H1 (cell line): ENCODE measurements at regions not wholly inside any gene's neighbourhood (a gene's known extent, or its start where the extent isn't known, plus 50 kb on each side); places are given as distances from the start of the nearest gene placed in this dataset.

Experiments
- CTCF ChIA-PET: fragments of 300-600 bp; sonication (Branson Sonifier 250); formaldehyde crosslinking; loops from one replicate; lab custom pipeline; 2021; ENCODE audit not compliant: partially characterized antibody; lab: Charles Lee
- POLR2A ChIA-PET: fragments of 300-600 bp; sonication (Branson Sonifier 250); formaldehyde crosslinking; loops from one replicate; lab custom pipeline; 2021; ENCODE audit warnings: inconsistent platforms; ENCODE audit not compliant: partially characterized antibody; lab: Charles Lee
- DNase-seq, 2 experiments: peaks; one replicate each; pipeline versions ENCODE4 v3.0.0 to v3.0.0-alpha.2; 2010 to 2022; ENCODE audit warnings: low spot score in 2 of 2, low read depth in 1 of 2, mixed read lengths in 1 of 2
- FAIRE-seq: peaks from 2 replicates; lab custom pipeline; 2011; peaks lifted over from hg19 to GRCh38; lab: Jason Lieb, UNC
- H2AFZ ChIP-seq: 2 replicates; pipeline ENCODE4 v1.8.1; 2012; ENCODE audit warnings: low read length, inconsistent platforms
- H2AK5ac ChIP-seq: 2 replicates; pipeline ENCODE4 v1.6.1; 2013; ENCODE audit warnings: low read depth, low read length
- H2BK120ac ChIP-seq: replicated peaks from 2 replicates; pipeline ENCODE3; 2013; ENCODE audit warnings: low read depth, low read length, inconsistent platforms
- H2BK12ac ChIP-seq: 2 replicates; pipeline ENCODE4 v1.6.1; 2013; ENCODE audit warnings: low read depth, low read length
- H2BK15ac ChIP-seq: 2 replicates; pipeline ENCODE4 v1.6.1; 2013; ENCODE audit warnings: low read length
- H2BK20ac ChIP-seq: 2 replicates; pipeline ENCODE4 v1.6.1; 2013; ENCODE audit warnings: low read length
- H2BK5ac ChIP-seq: 2 replicates; pipeline ENCODE4 v1.6.1; 2013; ENCODE audit warnings: low read depth, low read length
- H3K14ac ChIP-seq: 2 replicates; pipeline ENCODE4 v1.6.1; 2013; ENCODE audit warnings: inconsistent platforms; ENCODE audit not compliant: insufficient read length
- H3K18ac ChIP-seq: 2 replicates; pipeline ENCODE4 v1.6.1; 2013; ENCODE audit warnings: low read length; ENCODE audit errors: extremely low read depth
- H3K23ac ChIP-seq: 2 replicates; pipeline ENCODE4 v1.6.1; 2013; ENCODE audit warnings: inconsistent platforms; ENCODE audit not compliant: insufficient read length
- H3K23me2 ChIP-seq: 2 replicates; pipeline ENCODE4 v1.6.1; 2013; ENCODE audit warnings: low read depth, low read length
- H3K27ac ChIP-seq: 2 replicates; pipeline ENCODE4 v1.6.1; 2011; ENCODE audit warnings: low read depth, low read length, inconsistent platforms
- H3K27me3 ChIP-seq, 4 experiments: replicated peaks in 1 of 4; 1 replicate in 1 of 4; 2 replicates in 3 of 4; pipeline versions ENCODE4 v1.6.1 to v1.8.1; 2011 to 2013; ENCODE audit warnings: low read length in 3 of 4, mild to moderate bottlenecking in 3 of 4, inconsistent platforms in 2 of 4, mixed read lengths in 2 of 4, moderate library complexity in 1 of 4; ENCODE audit not compliant: control insufficient read depth in 3 of 4, insufficient read depth in 3 of 4; ENCODE audit errors: extremely low read depth in 1 of 4
- H3K36me3 ChIP-seq, 4 experiments: 2 replicates each; pipeline versions ENCODE4 v1.6.1 to v1.8.1; 2011 to 2013; ENCODE audit warnings: mild to moderate bottlenecking in 4 of 4, low read length in 3 of 4, moderate library complexity in 2 of 4, control low read depth in 1 of 4, inconsistent platforms in 1 of 4; ENCODE audit not compliant: insufficient read depth in 4 of 4, control insufficient read depth in 2 of 4
- H3K4ac ChIP-seq: replicated peaks from 2 replicates; pipeline ENCODE3; 2013; ENCODE audit warnings: low read length, low read depth, mixed read lengths, inconsistent platforms; ENCODE audit not compliant: insufficient read length
- H3K4me1 ChIP-seq, 4 experiments: replicated peaks in 1 of 4; 1 replicate in 1 of 4; 2 replicates in 3 of 4; pipeline versions ENCODE4 v1.6.1 to v1.8.1; 2011 to 2013; ENCODE audit warnings: low read length in 3 of 4, inconsistent platforms in 2 of 4, mixed read lengths in 1 of 4; ENCODE audit not compliant: insufficient read depth in 4 of 4, control insufficient read depth in 3 of 4
- H3K4me2 ChIP-seq, 2 experiments: 2 replicates each; pipeline versions ENCODE4 v1.6.1 to v1.8.1; 2011 to 2013; ENCODE audit warnings: low read depth in 2 of 2, low read length in 2 of 2, control low read depth in 1 of 2, inconsistent platforms in 1 of 2, mild to moderate bottlenecking in 1 of 2; ENCODE audit not compliant: insufficient read depth in 1 of 2
- H3K4me3 ChIP-seq, 4 experiments: fragments of 200-600, 300-600 bp in 1 of 4; sonication (generic), shearing (Covaris generic), sonication (Bioruptor Twin) in 1 of 4; 2 replicates each; pipeline versions ENCODE4 v1.5.1 to v1.8.1; 2011 to 2016; ENCODE audit warnings: low read length in 4 of 4, low read depth in 3 of 4, control low read depth in 2 of 4, inconsistent platforms in 2 of 4, mild to moderate bottlenecking in 2 of 4, mixed read lengths in 1 of 4, moderate library complexity in 1 of 4; ENCODE audit not compliant: insufficient read depth in 2 of 4; ENCODE audit errors: extremely low read depth in 1 of 4
- H3K56ac ChIP-seq: replicated peaks from 2 replicates; pipeline ENCODE3; 2013; ENCODE audit warnings: low read depth, mild to moderate bottlenecking, mixed read lengths, low read length, inconsistent platforms; ENCODE audit not compliant: insufficient read length
- H3K79me1 ChIP-seq: 2 replicates; pipeline ENCODE4 v1.6.1; 2013; ENCODE audit warnings: low read depth, low read length, control low read depth
- H3K79me2 ChIP-seq, 2 experiments: 2 replicates each; pipeline versions ENCODE4 v1.6.1 to v1.8.1; 2012 to 2013; ENCODE audit warnings: low read length in 2 of 2, mild to moderate bottlenecking in 2 of 2, inconsistent platforms in 1 of 2; ENCODE audit not compliant: insufficient read depth in 2 of 2, control insufficient read depth in 1 of 2
- H3K9ac ChIP-seq, 4 experiments: replicated peaks in 1 of 4; 1 replicate in 1 of 4; 2 replicates in 3 of 4; pipeline versions ENCODE4 v1.6.1 to v1.8.1; 2011 to 2013; ENCODE audit warnings: low read depth in 3 of 4, low read length in 3 of 4, control low read depth in 2 of 4, mild to moderate bottlenecking in 2 of 4, moderate library complexity in 2 of 4, inconsistent platforms in 1 of 4; ENCODE audit errors: extremely low read depth in 1 of 4
- H3K9me3 ChIP-seq, 2 experiments: 2 replicates each; pipeline versions ENCODE4 v1.6.1 to v1.8.1; 2012 to 2013; ENCODE audit warnings: mild to moderate bottlenecking in 2 of 2, moderate library complexity in 2 of 2, control low read depth in 1 of 2, inconsistent platforms in 1 of 2, low read depth in 1 of 2, low read length in 1 of 2, mixed read lengths in 1 of 2; ENCODE audit not compliant: insufficient read depth in 2 of 2
- H4K20me1 ChIP-seq, 2 experiments: replicated peaks in 1 of 2; 2 replicates each; pipeline versions ENCODE3 to v1.8.1; 2011 to 2013; ENCODE audit warnings: inconsistent platforms in 2 of 2, low read length in 2 of 2, mild to moderate bottlenecking in 1 of 2; ENCODE audit not compliant: insufficient read depth in 2 of 2, control insufficient read depth in 1 of 2
- H4K5ac ChIP-seq: 2 replicates; pipeline ENCODE4 v1.6.1; 2013; ENCODE audit warnings: low read length, low read depth, mixed read lengths, inconsistent platforms; ENCODE audit not compliant: insufficient read length
- H4K8ac ChIP-seq: 2 replicates; pipeline ENCODE4 v1.8.0; 2013; ENCODE audit warnings: mild to moderate bottlenecking, moderate library complexity, low read length, inconsistent platforms; ENCODE audit not compliant: insufficient read depth; ENCODE audit errors: extremely low read depth
- H4K91ac ChIP-seq: replicated peaks from 2 replicates; pipeline ENCODE3; 2013; ENCODE audit warnings: low read length, mixed read lengths, inconsistent platforms; ENCODE audit not compliant: insufficient read length
- CHD1 ChIP-seq: IDR thresholded peaks from 2 replicates; pipeline ENCODE4 v1.6.1; 2012; ENCODE audit warnings: low read depth, low read length, improper control_type of control experiment
- CREB1 ChIP-seq: IDR thresholded peaks from 2 replicates; pipeline ENCODE4 v1.6.1; 2012; ENCODE audit warnings: inconsistent platforms
- JUND ChIP-seq: IDR thresholded peaks from 2 replicates; pipeline ENCODE4 v1.6.1; 2011; ENCODE audit warnings: mild to moderate bottlenecking, improper control_type of control experiment, low read length
- KDM4A ChIP-seq: IDR thresholded peaks from one replicate; pipeline ENCODE4 v1.7.1; 2012; ENCODE audit warnings: low read depth, mild to moderate bottlenecking, moderate library complexity, low read length, inconsistent platforms; ENCODE audit not compliant: severe bottlenecking
- KDM5A ChIP-seq: fragments of 200-600 bp; IDR thresholded peaks from 2 replicates; pipeline ENCODE4 v1.7.1; 2012; ENCODE audit warnings: mild to moderate bottlenecking, low read length, inconsistent platforms, mixed read lengths
- POLR2AphosphoS5 ChIP-seq: IDR thresholded peaks from 2 replicates; pipeline ENCODE4 v1.6.1; 2011; ENCODE audit warnings: low read depth, low read length
- POU5F1 ChIP-seq: IDR thresholded peaks from 2 replicates; pipeline ENCODE4 v1.6.1; 2011; ENCODE audit warnings: low read depth, mild to moderate bottlenecking, low read length, moderate library complexity
- RFX5 ChIP-seq: IDR thresholded peaks from 2 replicates; pipeline ENCODE4 v1.6.1; 2011; ENCODE audit warnings: low read depth, low read length, improper control_type of control experiment, borderline replicate concordance
- RXRA ChIP-seq: IDR thresholded peaks from 2 replicates; pipeline ENCODE4 v1.6.1; 2011; ENCODE audit warnings: low read depth, mild to moderate bottlenecking, low read length, moderate library complexity; ENCODE audit not compliant: insufficient read depth
- SIRT6 ChIP-seq: IDR thresholded peaks from one replicate; pipeline ENCODE4 v1.7.1; 2012; ENCODE audit warnings: low read length, inconsistent platforms
- TAF1 ChIP-seq: IDR thresholded peaks from 2 replicates; pipeline ENCODE4 v1.6.1; 2011; ENCODE audit warnings: mild to moderate bottlenecking, low read depth, low read length
- TCF12 ChIP-seq: IDR thresholded peaks from 2 replicates; pipeline ENCODE4 v1.6.1; 2011; ENCODE audit warnings: low read depth, mild to moderate bottlenecking, low read length
- TEAD4 ChIP-seq: IDR thresholded peaks from 2 replicates; pipeline ENCODE4 v1.6.1; 2012; ENCODE audit warnings: low read depth, low read length, inconsistent platforms, mixed read lengths
- WGBS, 2 experiments: shearing (Covaris generic) in 1 of 2; methylation state at CpG; one replicate each; pipeline versions ENCODE4 v1.1.6 to v1.1.7; 2013 to 2015; ENCODE audit warnings: low lambda C conversion rate in 2 of 2, mixed read lengths in 2 of 2, inconsistent platforms in 1 of 2, low coverage in 1 of 2, missing lambda C conversion rate in 1 of 2; ENCODE audit not compliant: insufficient replicate concordance in 2 of 2, insufficient coverage in 1 of 2, insufficient read length in 1 of 2; ENCODE audit errors: extremely low coverage in 1 of 2, missing lambda C conversion rate in 1 of 2; 5-methylcytosine and 5-hydroxymethylcytosine counted together

GRCh38 chr13:63285426-63285825 is 1869.8 kb upstream of the PCDH20 start:
- H3K4me3 ChIP-seq: no peak overlapping the region
- DNase-seq (no peak), FAIRE-seq (no peak)
- no peak overlapping the region for H2BK5ac ChIP-seq
- H3K4me2 ChIP-seq: no peak overlapping the region
- no peak overlapping the region for H4K91ac ChIP-seq
- no peak overlapping the region for H2BK15ac ChIP-seq
- no peak overlapping the region for H2BK120ac ChIP-seq
- H2AFZ ChIP-seq: no peak overlapping the region
- no peaks in the 10 kb centered on the region for H3K9me3 ChIP-seq
- no peaks in the 10 kb centered on the region for H3K79me2 ChIP-seq
- no peak overlapping the region for H3K27ac ChIP-seq
- no peak overlapping the region for H2BK12ac ChIP-seq
- H3K14ac ChIP-seq: no peak overlapping the region
- no peaks in the 10 kb centered on the region for H3K79me1 ChIP-seq
- no peak overlapping the region for H3K4ac ChIP-seq
- ChIA-PET POLR2A (no interaction called here), CTCF (interaction anchor here (0.6 to 0.9 kb wide), 3 partner anchors 21 to 427 kb away, joined by 3 read pairs; no protein-coding TSS in a partner anchor)
- H4K5ac ChIP-seq: no peak overlapping the region
- H3K56ac ChIP-seq: no peak overlapping the region
- H3K27me3 ChIP-seq: no peaks in the 10 kb centered on the region
- WGBS, 2 experiments: 75% methylated on average over 1 of the region's 1 CpG; no CpG with 5 or more reads in 1 of the 2 experiments
- H2BK20ac ChIP-seq: no peak overlapping the region
- no peak overlapping the region for H3K9ac ChIP-seq
- H4K8ac ChIP-seq: no peak overlapping the region
- H4K20me1 ChIP-seq: no peaks in the 10 kb centered on the region
- H3K4me1 ChIP-seq: no peaks in the 10 kb centered on the region
- H3K18ac ChIP-seq: no peak overlapping the region
- H3K36me3 ChIP-seq: no peaks in the 10 kb centered on the region
- TF ChIP-seq POU5F1 (no peak), POLR2AphosphoS5 (no peak), TEAD4 (no peak), TCF12 (no peak), TAF1 (no peak), CHD1 (no peak), JUND (no peak), CREB1 (no peak), SIRT6 (no peak), RFX5 (no peak), RXRA (no peak), KDM5A (no peak), KDM4A (no peak)
- H2AK5ac ChIP-seq: no peak overlapping the region
- H3K23me2 ChIP-seq: no peaks in the 10 kb centered on the region
- H3K23ac ChIP-seq: no peak overlapping the region
